ENCODE measurements at regions not wholly inside any gene's neighbourhood (a gene's known extent, or its start where the extent isn't known, plus 50 kb on each side); places are given as distances from the start of the nearest gene placed in this dataset.
"Not testable (repeated sequence)": the region's sequence is repeated elsewhere in the genome, so short reads cannot be mapped to it uniquely, and the experiment has no call there.

- not testable (repeated sequence) for H3K9ac ChIP-seq (ENCODE audit: insufficient read depth, low read length); H3K36me3 ChIP-seq (ENCODE audit: control insufficient read depth, insufficient read depth, low read length); H3K9me3 ChIP-seq (ENCODE audit: control insufficient read depth, insufficient read depth, low read depth, low read length); H3K4me1 ChIP-seq (ENCODE audit: control insufficient read depth, extremely low read depth, insufficient read depth, low read length); DNase-seq (ENCODE audit: low read depth in 2 of 2); H2AFZ ChIP-seq (ENCODE audit: low read length); H3K79me2 ChIP-seq (ENCODE audit: control insufficient read depth, insufficient read depth, low read length); H3K27ac ChIP-seq (ENCODE audit: insufficient read depth, low read length); H3K4me2 ChIP-seq (ENCODE audit: extremely low read depth, insufficient read depth, low read length); H3K27me3 ChIP-seq (ENCODE audit: control insufficient read depth, insufficient read depth, low read length); H3K4me3 ChIP-seq (replicated peaks in 1 of 4; ENCODE audit: control extremely low read depth in 1 of 4, insufficient read depth in 1 of 4, low read depth in 3 of 4, low read length in 4 of 4); H4K20me1 ChIP-seq (ENCODE audit: control insufficient read depth, extremely low read depth, insufficient read depth, low read length)
These were observed 351.5 kb downstream of the SPATA31A6 start for GRCh38 chr9:42534984-42535325.

GRCh38 chr9:42550789-42551357 lies 367.4 kb downstream of the SPATA31A6 start:
- not testable (repeated sequence) for DNase-seq (ENCODE audit: low read depth in 2 of 2); H2AFZ ChIP-seq (ENCODE audit: low read length); H3K27ac ChIP-seq (ENCODE audit: insufficient read depth, low read length); H3K9me3 ChIP-seq (ENCODE audit: control insufficient read depth, insufficient read depth, low read depth, low read length); H3K27me3 ChIP-seq (ENCODE audit: control insufficient read depth, insufficient read depth, low read length); H3K79me2 ChIP-seq (ENCODE audit: control insufficient read depth, insufficient read depth, low read length); H3K4me1 ChIP-seq (ENCODE audit: control insufficient read depth, extremely low read depth, insufficient read depth, low read length); H3K4me2 ChIP-seq (ENCODE audit: extremely low read depth, insufficient read depth, low read length); H3K4me3 ChIP-seq (replicated peaks in 1 of 4; ENCODE audit: control extremely low read depth in 1 of 4, insufficient read depth in 1 of 4, low read depth in 3 of 4, low read length in 4 of 4); H4K20me1 ChIP-seq (ENCODE audit: control insufficient read depth, extremely low read depth, insufficient read depth, low read length); H3K36me3 ChIP-seq (ENCODE audit: control insufficient read depth, insufficient read depth, low read length); H3K9ac ChIP-seq (ENCODE audit: insufficient read depth, low read length)

GRCh38 chr9:42568530-42568929 lies 385.1 kb downstream of the SPATA31A6 start:
- H4K20me1 ChIP-seq (ENCODE audit: control insufficient read depth, extremely low read depth, insufficient read depth, low read length); H3K36me3 ChIP-seq (ENCODE audit: control insufficient read depth, insufficient read depth, low read length); H3K9me3 ChIP-seq (ENCODE audit: control insufficient read depth, insufficient read depth, low read depth, low read length); H3K9ac ChIP-seq (ENCODE audit: insufficient read depth, low read length); H3K27ac ChIP-seq (ENCODE audit: insufficient read depth, low read length); H3K4me2 ChIP-seq (ENCODE audit: extremely low read depth, insufficient read depth, low read length); H3K4me1 ChIP-seq (ENCODE audit: control insufficient read depth, extremely low read depth, insufficient read depth, low read length); H3K27me3 ChIP-seq (ENCODE audit: control insufficient read depth, insufficient read depth, low read length); DNase-seq (ENCODE audit: low read depth in 2 of 2); H2AFZ ChIP-seq (ENCODE audit: low read length); H3K79me2 ChIP-seq (ENCODE audit: control insufficient read depth, insufficient read depth, low read length): not testable (repeated sequence)
- peak overlapping the region in 1 of 4 experiments; percentile 22 for H3K4me3 ChIP-seq (replicated peaks in 1 of 4; ENCODE audit: control extremely low read depth in 1 of 4, insufficient read depth in 1 of 4, low read depth in 3 of 4, low read length in 4 of 4)

GRCh38 chr9:42568942-42569556 lies 385.6 kb downstream of the SPATA31A6 start:
- H3K4me3 ChIP-seq (replicated peaks in 1 of 4; ENCODE audit: control extremely low read depth in 1 of 4, insufficient read depth in 1 of 4, low read depth in 3 of 4, low read length in 4 of 4); H3K9ac ChIP-seq (ENCODE audit: insufficient read depth, low read length): not testable (repeated sequence)

GRCh38 chr9:42577851-42578250 lies 394.4 kb downstream of the SPATA31A6 start:
- H3K36me3 ChIP-seq (ENCODE audit: control insufficient read depth, insufficient read depth, low read length); H3K9ac ChIP-seq (ENCODE audit: insufficient read depth, low read length); H3K27me3 ChIP-seq (ENCODE audit: control insufficient read depth, insufficient read depth, low read length); H3K27ac ChIP-seq (ENCODE audit: insufficient read depth, low read length); H3K79me2 ChIP-seq (ENCODE audit: control insufficient read depth, insufficient read depth, low read length); H3K9me3 ChIP-seq (ENCODE audit: control insufficient read depth, insufficient read depth, low read depth, low read length); H3K4me1 ChIP-seq (ENCODE audit: control insufficient read depth, extremely low read depth, insufficient read depth, low read length); DNase-seq (ENCODE audit: low read depth in 2 of 2); H3K4me2 ChIP-seq (ENCODE audit: extremely low read depth, insufficient read depth, low read length); H2AFZ ChIP-seq (ENCODE audit: low read length); H4K20me1 ChIP-seq (ENCODE audit: control insufficient read depth, extremely low read depth, insufficient read depth, low read length); H3K4me3 ChIP-seq (replicated peaks in 1 of 4; ENCODE audit: control extremely low read depth in 1 of 4, insufficient read depth in 1 of 4, low read depth in 3 of 4, low read length in 4 of 4): not testable (repeated sequence)

More at GRCh38 chr9:42568942-42569556, 385.6 kb downstream of the SPATA31A6 start:
- not testable (repeated sequence) for H3K9me3 ChIP-seq (ENCODE audit: control insufficient read depth, insufficient read depth, low read depth, low read length); DNase-seq (ENCODE audit: low read depth in 2 of 2); H3K36me3 ChIP-seq (ENCODE audit: control insufficient read depth, insufficient read depth, low read length); H3K4me2 ChIP-seq (ENCODE audit: extremely low read depth, insufficient read depth, low read length); H3K79me2 ChIP-seq (ENCODE audit: control insufficient read depth, insufficient read depth, low read length); H2AFZ ChIP-seq (ENCODE audit: low read length); H3K27ac ChIP-seq (ENCODE audit: insufficient read depth, low read length); H4K20me1 ChIP-seq (ENCODE audit: control insufficient read depth, extremely low read depth, insufficient read depth, low read length); H3K27me3 ChIP-seq (ENCODE audit: control insufficient read depth, insufficient read depth, low read length); H3K4me1 ChIP-seq (ENCODE audit: control insufficient read depth, extremely low read depth, insufficient read depth, low read length)

Measured in fibroblast of lung (primary cell).